Thyroid gland (tissue), 4 donors: ENCODE measurements at regions not wholly inside any gene's neighbourhood (a gene's known extent, or its start where the extent isn't known, plus 50 kb on each side); places are given as distances from the start of the nearest gene placed in this dataset.

Source experiments
- DNase-seq, 2 donors: peaks; one replicate each; pipeline ENCODE4 v3.0.0-alpha.2; 2019
- H3K27ac ChIP-seq, 3 donors: fragments of 200-600 bp; sonication (generic); 1 replicate in 2 of 3; 2 replicates in 1 of 3; pipeline ENCODE4 v1.5.1; 2016 to 2019; ENCODE audit warnings: mild to moderate bottlenecking in 1 of 3, moderate library complexity in 1 of 3
- H3K27me3 ChIP-seq: fragments of 200-600 bp; sonication (generic); one replicate; pipeline ENCODE4 v1.5.1; 2019
- H3K36me3 ChIP-seq, 2 donors: fragments of 200-600 bp; sonication (generic); one replicate each; pipeline ENCODE4 v1.5.1; 2016 to 2019
- H3K4me1 ChIP-seq, 2 donors: fragments of 200-600 bp; sonication (generic); one replicate each; pipeline ENCODE4 v1.5.1; 2017 to 2019
- H3K4me3 ChIP-seq, 3 donors: fragments of 200-600 bp; sonication (generic); replicated peaks in 1 of 3; 1 replicate in 2 of 3; 2 replicates in 1 of 3; pipeline ENCODE4 v1.5.1; 2016; ENCODE audit warnings: mild to moderate bottlenecking in 1 of 3
- H3K9me3 ChIP-seq: fragments of 200-600 bp; sonication (generic); one replicate; pipeline ENCODE4 v1.5.1; 2017
- CTCF ChIP-seq, 6 experiments: fragments of 200-600 bp in 3 of 6; fragments of 450-650 bp in 3 of 6; sonication (generic) in 3 of 6; IDR thresholded peaks; one replicate each; pipeline ENCODE4 v1.5.1; 2016 to 2019; ENCODE audit warnings: antibody characterized with exemption in 6 of 6, mild to moderate bottlenecking in 2 of 6, inconsistent platforms in 1 of 6, moderate library complexity in 1 of 6
- POLR2A ChIP-seq, 2 donors: fragments of 450-650 bp; IDR thresholded peaks; one replicate each; pipeline ENCODE4 v1.6.1; 2017; ENCODE audit warnings: antibody characterized with exemption in 2 of 2, mild to moderate bottlenecking in 2 of 2, moderate library complexity in 1 of 2
- WGBS, 2 donors: methylation state at CpG; one replicate each; pipeline ENCODE4 v1.1.5; 2017; 5-methylcytosine and 5-hydroxymethylcytosine counted together
- intact Hi-C: fragments of 100-400 bp; cut with DNase I; formaldehyde crosslinking; loops from one replicate; pipeline ENCODE4 v1.15.1; 2023

- no peaks in the 10 kb centered on the region for H3K27me3 ChIP-seq
- H3K4me1 ChIP-seq = peaks cover 0 to 2% of the 10 kb centered on the region in 2 donors
- H3K4me3 ChIP-seq = no peak overlapping the region
- no peaks in the 10 kb centered on the region for H3K36me3 ChIP-seq
- TF ChIP-seq CTCF (IDR thresholded peaks at IDR 0.05) (no peak), POLR2A (IDR thresholded peaks at IDR 0.05) (no peak)
- no peaks in the 10 kb centered on the region for H3K9me3 ChIP-seq
- no peak overlapping the region for H3K27ac ChIP-seq
- WGBS, 2 donors = 91 to 92% methylated on average over 1 of the region's 1 CpG
- intact Hi-C loops = no loop called here
- DNase-seq = no peak
Observed at GRCh38 chr5:50953290-50953689, 286.9 kb downstream of the PARP8 start.

GRCh38 chr5:50958852-50959457 lies 292.5 kb downstream of the PARP8 start:
- TF ChIP-seq POLR2A (IDR thresholded peaks at IDR 0.05) (no peak), CTCF (IDR thresholded peaks at IDR 0.05) (peak; percentile 24 to 71 (median 44))

GRCh38 chr5:50962934-50963872 lies 296.8 kb downstream of the PARP8 start:
- TF ChIP-seq POLR2A (IDR thresholded peaks at IDR 0.05) (no peak), CTCF (IDR thresholded peaks at IDR 0.05) (peak; percentile 75 to 95 (median 84))
- DNase-seq = peak; percentile 71 to 77
- intact Hi-C loops = no loop called here
- peaks cover 11 to 28% of the 10 kb centered on the region in 2 donors for H3K4me1 ChIP-seq
- WGBS, 2 donors = 1 to 2% methylated on average over 43 to 44 of the region's 44 CpGs
- H3K27ac ChIP-seq = no peak overlapping the region
- no peaks in the 10 kb centered on the region for H3K9me3 ChIP-seq
- H3K27me3 ChIP-seq = peaks cover 13% of the 10 kb centered on the region
- H3K4me3 ChIP-seq = peak overlapping the region in 2 of 3 donors; percentile 23 to 30
- no peaks in the 10 kb centered on the region for H3K36me3 ChIP-seq

More at GRCh38 chr5:50958852-50959457, 292.5 kb downstream of the PARP8 start:
- Histone ChIP-seq H3K4me1 (peaks cover 3 to 10% of the 10 kb centered on the region in 2 donors), H3K9me3 (no peaks in the 10 kb centered on the region), H3K4me3 (no peak overlapping the region), H3K27me3 (no peaks in the 10 kb centered on the region), H3K36me3 (no peaks in the 10 kb centered on the region), H3K27ac (no peak overlapping the region)
- intact Hi-C loops = no loop called here
- 25 to 26% methylated on average over 5 of the region's 5 CpGs for WGBS, 2 donors
- DNase-seq = peak; percentile 31

GRCh38 chr5:50963971-50964745 lies 297.7 kb downstream of the PARP8 start:
- H3K36me3 ChIP-seq = no peaks in the 10 kb centered on the region
- H3K27me3 ChIP-seq = peaks cover 23% of the 10 kb centered on the region
- no peaks in the 10 kb centered on the region for H3K9me3 ChIP-seq
- no peak overlapping the region for H3K27ac ChIP-seq
- no peak for DNase-seq
- peak overlapping the region in 1 of 3 donors; percentile 23 for H3K4me3 ChIP-seq
- 10 to 16% methylated on average over 21 to 33 of the region's 33 CpGs for WGBS, 2 donors
- intact Hi-C loops = no loop called here
- TF ChIP-seq CTCF (IDR thresholded peaks at IDR 0.05) = no peak
- TF ChIP-seq POLR2A (IDR thresholded peaks at IDR 0.05) = no peak
- H3K4me1 ChIP-seq = peaks cover 19 to 37% of the 10 kb centered on the region in 2 donors
